ENCODE measurements at regions not wholly inside any gene's neighbourhood (a gene's known extent, or its start where the extent isn't known, plus 50 kb on each side); places are given as distances from the start of the nearest gene placed in this dataset.
"Not testable (repeated sequence)": the region's sequence is repeated elsewhere in the genome, so short reads cannot be mapped to it uniquely, and the experiment has no call there.

- DNase-seq: no peak
Measured at GRCh38 chr15:62413786-62414185, 248.7 kb upstream of the C2CD4B start.

- no peak for DNase-seq
Measured at GRCh38 chr15:62415498-62415897, 250.4 kb upstream of the C2CD4B start.

GRCh38 chr15:62416526-62416925, 251.4 kb upstream of the C2CD4B start:
- DNase-seq: no peak

- no peak for DNase-seq
Measured at GRCh38 chr15:62417439-62417838, 252.4 kb upstream of the C2CD4B start.

- not testable (repeated sequence) for DNase-seq
Measured at GRCh38 chr15:62418496-62418895, 253.4 kb upstream of the C2CD4B start.

- no peak for DNase-seq
Measured at GRCh38 chr15:62419192-62419591, 254.1 kb upstream of the C2CD4B start.

GRCh38 chr15:62420371-62420770, 255.3 kb upstream of the C2CD4B start:
- not testable (repeated sequence) for DNase-seq

- no peak for DNase-seq
Measured at GRCh38 chr15:62421289-62421688, 256.2 kb upstream of the C2CD4B start.

GRCh38 chr15:62426387-62426956, 261.4 kb upstream of the C2CD4B start:
- DNase-seq: no peak

- no peak for DNase-seq
Measured at GRCh38 chr15:62428259-62428658, 263.2 kb upstream of the C2CD4B start.

- DNase-seq: no peak
Measured at GRCh38 chr15:62428851-62429598, 263.9 kb upstream of the C2CD4B start.

GRCh38 chr15:62430056-62430455, 265.0 kb upstream of the C2CD4B start:
- DNase-seq: no peak

GRCh38 chr15:62430552-62430951, 265.5 kb upstream of the C2CD4B start:
- DNase-seq: no peak

GRCh38 chr15:62431008-62431797, 266.1 kb upstream of the C2CD4B start:
- no peak for DNase-seq

- DNase-seq: no peak
Measured at GRCh38 chr15:62431817-62432216, 266.7 kb upstream of the C2CD4B start.

GRCh38 chr15:62432702-62433398, 267.8 kb upstream of the C2CD4B start:
- DNase-seq: no peak

GRCh38 chr15:62436235-62436634, 271.1 kb upstream of the C2CD4B start:
- no peak for DNase-seq

GRCh38 chr15:62437753-62438152, 272.7 kb upstream of the C2CD4B start:
- no peak for DNase-seq

GRCh38 chr15:62439543-62440016, 274.5 kb upstream of the C2CD4B start:
- DNase-seq: no peak

- no peak for DNase-seq
Measured at GRCh38 chr15:62440362-62441105, 275.4 kb upstream of the C2CD4B start.

- DNase-seq: no peak
Measured at GRCh38 chr15:62444104-62445022, 279.3 kb upstream of the C2CD4B start.

Measured in activated CD8-positive, alpha-beta memory T cell treated with anti-CD3 and anti-CD28 coated beads for 24 hours (primary cell).